GM19324 (cell line): ENCODE measurements at regions not wholly inside any gene's neighbourhood (a gene's known extent, or its start where the extent isn't known, plus 50 kb on each side); places are given as distances from the start of the nearest gene placed in this dataset.

Experiments
- ATAC-seq: cut with Tn5 transposase; IDR thresholded peaks from one replicate; pipeline ENCODE4 v1.9.1; 2021; ENCODE audit warnings: mild to moderate bottlenecking, moderate library complexity; ENCODE audit not compliant: unreplicated experiment, low FRiP score

DNA sequence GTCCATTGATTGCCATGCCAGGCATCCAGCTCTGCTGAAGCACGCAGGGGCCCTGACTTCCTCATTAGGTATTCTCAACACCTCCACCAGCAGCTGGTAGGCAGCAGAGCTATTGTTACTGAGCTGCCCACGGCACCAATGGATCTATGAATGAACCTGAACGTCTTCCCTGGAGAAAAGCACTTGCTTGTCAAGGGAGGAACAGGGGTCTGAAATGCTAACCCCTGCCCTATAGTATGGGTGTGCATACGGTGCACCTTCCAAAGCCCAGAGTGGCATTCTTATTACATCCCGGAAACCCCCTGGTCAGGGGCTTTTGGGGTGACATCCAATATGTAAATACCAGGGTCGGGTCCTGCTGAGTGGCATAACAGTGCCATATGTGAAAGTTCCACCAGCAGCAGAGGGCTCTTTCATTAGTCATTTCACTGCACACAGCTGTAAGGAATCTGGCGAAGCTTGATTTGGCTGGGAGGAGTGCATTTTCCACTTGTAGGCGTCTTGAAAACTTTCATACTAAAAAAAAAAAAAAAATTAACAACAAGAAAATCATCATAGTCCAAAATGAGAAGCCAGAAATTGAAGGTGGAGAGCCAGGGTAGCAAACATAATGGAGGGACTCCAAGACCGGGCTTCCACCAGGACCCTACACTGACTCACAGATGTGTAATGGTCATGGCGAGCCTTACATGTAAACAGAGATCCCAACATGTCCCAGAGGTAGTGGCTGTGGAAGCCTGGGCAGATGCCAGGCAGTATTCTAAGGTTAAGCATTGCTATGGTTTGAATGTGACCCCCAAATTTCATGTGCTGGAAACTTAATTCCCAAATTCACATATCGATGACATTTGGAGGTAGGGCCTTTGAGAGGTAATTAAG is 58.8 kb upstream of the PRDX6 start:
- ATAC-seq = peak; percentile 42

GRCh38 chr1:173420330-173420806 is 56.8 kb upstream of the PRDX6 start:
- no peak for ATAC-seq

DNA sequence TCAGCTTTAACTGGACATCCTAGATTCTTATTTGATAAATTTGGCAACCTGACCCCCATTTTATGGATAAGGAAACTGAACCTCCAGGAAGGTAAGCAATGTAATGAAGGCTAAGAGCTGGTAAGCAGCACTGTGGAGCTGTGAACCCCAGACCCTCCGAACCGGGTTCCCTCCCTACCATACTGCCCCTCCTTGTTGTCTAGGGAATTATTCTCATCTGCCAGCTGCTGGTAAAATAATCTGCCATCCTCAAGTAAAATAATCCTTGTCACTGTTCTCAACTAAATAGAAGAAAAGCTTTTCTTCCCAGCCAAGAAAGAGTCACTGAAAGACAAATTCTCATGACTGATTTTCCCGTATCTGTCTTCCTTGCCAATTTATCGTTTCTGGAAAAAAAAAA is 55.8 kb upstream of the PRDX6 start:
- no peak for ATAC-seq

GRCh38 chr1:173421789-173422188 is 55.3 kb upstream of the PRDX6 start:
- no peak for ATAC-seq

DNA sequence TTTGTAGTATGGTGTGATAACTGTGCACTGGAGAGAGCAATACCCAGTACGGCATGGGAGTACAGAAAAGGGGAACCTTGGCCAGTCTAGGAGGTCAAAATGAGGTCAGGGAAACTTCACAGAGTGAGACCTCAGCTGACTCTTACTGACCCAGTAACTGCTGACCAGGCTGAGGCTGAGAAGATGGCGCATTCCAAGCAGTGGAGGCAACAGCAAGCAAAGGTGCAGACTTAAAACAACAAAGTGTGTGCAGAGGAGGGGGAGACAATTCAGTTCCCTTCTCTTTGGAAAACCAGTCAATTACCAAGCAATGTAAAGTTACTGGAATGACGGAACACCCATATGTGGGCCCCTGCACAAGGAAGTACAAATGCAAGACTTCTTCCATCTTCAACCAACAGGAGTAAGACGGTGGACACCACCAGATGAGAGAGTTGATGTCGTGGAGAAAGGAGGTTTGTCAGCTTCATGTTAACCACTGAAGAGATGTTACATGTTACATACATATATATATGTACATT is 54.6 kb upstream of the PRDX6 start:
- no peak for ATAC-seq

DNA sequence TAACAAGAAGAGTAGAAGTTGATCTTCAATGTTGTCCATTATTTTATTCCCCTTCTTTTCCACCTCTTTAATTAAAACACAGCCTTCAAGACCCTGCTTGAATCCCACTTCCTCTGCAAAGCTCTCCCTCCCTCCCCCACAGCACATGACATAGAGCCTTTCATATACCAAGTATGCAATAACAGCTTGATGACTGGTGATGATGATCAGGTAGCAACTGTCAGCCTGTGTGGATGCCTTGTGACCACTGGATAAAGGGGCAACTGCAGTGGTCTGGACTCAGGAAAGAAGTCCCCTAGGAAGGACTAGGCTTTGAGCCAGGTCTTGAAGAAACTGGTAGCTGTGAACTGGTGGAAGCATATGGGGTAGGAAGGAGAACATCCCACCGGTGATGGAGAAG is 53.8 kb upstream of the PRDX6 start:
- ATAC-seq = no peak

GRCh38 chr1:173424143-173424542 is 53.0 kb upstream of the PRDX6 start:
- ATAC-seq = no peak

DNA sequence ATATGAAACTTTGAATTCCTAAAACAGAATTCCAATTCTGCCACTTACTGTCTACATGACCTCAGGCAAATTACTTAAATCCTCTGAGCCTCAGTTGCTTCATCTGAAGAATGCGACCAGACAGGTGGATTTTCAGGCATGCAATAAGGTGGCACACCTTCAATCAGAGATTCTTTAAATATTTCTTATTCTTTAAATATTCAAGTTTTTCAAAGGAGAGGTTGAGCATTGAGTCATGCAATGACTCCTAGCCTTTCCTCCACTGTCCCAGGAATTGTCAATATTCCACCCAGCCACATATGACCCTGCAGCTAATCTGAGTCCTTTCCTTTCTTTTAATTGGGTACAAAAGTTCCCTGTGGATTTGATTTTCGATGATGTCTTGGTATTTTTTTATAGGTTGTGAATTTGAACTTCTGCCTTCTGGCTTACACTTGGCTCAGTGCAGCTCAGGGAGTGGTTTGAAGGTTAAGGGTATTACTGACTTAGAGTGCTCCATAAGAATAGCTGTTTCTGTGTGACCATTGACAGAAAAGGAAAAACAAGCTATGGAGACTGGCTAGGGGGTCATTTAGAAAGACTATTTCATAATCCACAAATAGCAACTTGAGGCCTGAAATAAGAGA is 52.2 kb upstream of the PRDX6 start:
- no peak for ATAC-seq

DNA sequence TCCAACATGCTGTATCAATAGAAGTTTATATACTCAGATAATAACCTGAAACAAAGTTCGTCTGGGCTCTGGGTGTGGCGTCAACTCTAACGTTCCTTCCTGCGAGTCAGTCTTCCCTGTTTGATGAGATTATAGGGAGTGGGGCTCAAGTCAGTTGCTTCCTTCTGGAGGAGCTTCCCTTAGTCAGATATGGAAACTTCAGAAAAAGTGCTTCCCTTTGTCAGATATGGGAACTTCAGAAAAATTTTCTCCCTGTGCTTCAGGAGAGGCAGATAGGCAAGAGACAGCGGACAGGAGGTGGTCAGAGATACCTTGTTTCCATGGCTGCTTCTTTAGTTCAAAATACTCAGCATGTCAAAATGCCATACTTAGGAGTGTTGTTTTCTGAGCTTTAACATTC is 51.1 kb upstream of the PRDX6 start:
- ATAC-seq = no peak

DNA sequence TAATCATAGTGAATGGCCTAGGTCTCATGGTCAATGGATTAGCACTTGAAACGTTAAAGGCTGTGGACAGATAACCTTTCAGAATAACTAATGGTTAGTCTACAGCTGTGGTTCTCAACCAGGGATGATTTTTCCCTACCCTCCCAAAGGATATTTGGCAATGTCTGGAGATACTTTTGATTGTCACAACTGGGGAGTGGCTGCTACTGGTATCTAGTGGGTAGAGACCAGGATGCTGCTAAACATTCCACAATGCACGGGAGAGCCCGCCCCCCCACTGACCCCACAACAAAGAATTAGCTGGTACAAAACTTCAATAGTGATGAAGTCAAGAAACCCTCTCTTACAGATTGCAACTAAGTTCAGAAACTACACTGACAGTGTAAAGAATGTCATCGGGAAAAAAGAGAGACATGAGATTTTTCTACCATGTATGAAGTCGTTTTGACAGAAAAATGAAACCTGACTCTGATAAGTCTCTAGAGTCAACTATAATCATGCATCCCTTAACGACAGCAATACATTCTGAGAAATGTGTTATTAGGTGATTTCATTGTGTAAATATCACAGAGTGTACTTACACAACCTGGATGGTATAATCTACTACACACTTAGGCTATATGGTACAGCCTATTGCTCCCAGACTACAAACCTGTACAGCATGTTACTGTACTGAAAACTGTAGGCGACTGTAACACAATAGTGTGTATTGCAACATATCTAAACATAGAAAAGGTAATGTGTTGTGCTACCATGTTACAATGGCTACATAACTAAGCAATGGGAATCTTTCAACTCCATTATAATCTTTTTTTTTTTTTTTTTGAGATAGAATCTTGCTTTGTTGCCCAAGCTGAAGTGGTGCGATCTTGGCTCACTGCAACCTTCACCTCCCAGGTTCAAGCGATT is 49.7 kb upstream of the PRDX6 start:
- ATAC-seq = no peak
